HepG2 (cell line): ENCODE measurements at regions not wholly inside any gene's neighbourhood (a gene's known extent, or its start where the extent isn't known, plus 50 kb on each side); places are given as distances from the start of the nearest gene placed in this dataset.

Experiments used
- KLF6 ChIP-seq: IDR thresholded peaks from 2 replicates; pipeline ENCODE4 v1.8.0; 2016; ENCODE audit warnings: missing biosample characterization, missing genetic modification reagents
- MAFK ChIP-seq, 2 experiments: IDR thresholded peaks in 1 of 2; conservative IDR thresholded peaks in 1 of 2; 2 replicates each; pipeline ENCODE4 v1.6.1; 2011; ENCODE audit warnings: improper control_type of control experiment in 2 of 2, low read length in 2 of 2
- POLR2A ChIP-seq, 2 experiments: IDR thresholded peaks; 2 replicates each; pipeline ENCODE4 v1.6.1; 2011; ENCODE audit warnings: low read depth in 2 of 2, low read length in 2 of 2, mild to moderate bottlenecking in 1 of 2, moderate library complexity in 1 of 2; ENCODE audit not compliant: insufficient read depth in 1 of 2
- ZNF160 ChIP-seq: sonication (generic); formaldehyde crosslinking; IDR thresholded peaks from 2 replicates; pipeline ENCODE4 v1.8.0; 2022; ENCODE audit warnings: mild to moderate bottlenecking, inconsistent platforms, missing genetic modification reagents
- ZNF207 ChIP-seq: fragments of 450-650 bp; IDR thresholded peaks from 2 replicates; pipeline ENCODE4 v1.6.1; 2016; ENCODE audit warnings: antibody characterized with exemption, borderline replicate concordance
- ZNF83 ChIP-seq: sonication (generic); formaldehyde crosslinking; IDR thresholded peaks from 2 replicates; pipeline ENCODE4 v1.4.0; 2020; ENCODE audit warnings: missing genetic modification reagents, mild to moderate bottlenecking, borderline replicate concordance
- TF ChIP-seq, protein P1 (sequence below): sonication (generic); formaldehyde crosslinking; IDR thresholded peaks from 2 replicates; pipeline ENCODE4 v1.5.0; 2020; ENCODE audit warnings: missing genetic modification reagents, mild to moderate bottlenecking, borderline replicate concordance
- TF ChIP-seq, protein P2 (sequence below): sonication (generic); formaldehyde crosslinking; IDR thresholded peaks from 2 replicates; pipeline ENCODE4 v1.5.0; 2020; ENCODE audit warnings: mild to moderate bottlenecking, missing genetic modification reagents, moderate library complexity

DNA sequence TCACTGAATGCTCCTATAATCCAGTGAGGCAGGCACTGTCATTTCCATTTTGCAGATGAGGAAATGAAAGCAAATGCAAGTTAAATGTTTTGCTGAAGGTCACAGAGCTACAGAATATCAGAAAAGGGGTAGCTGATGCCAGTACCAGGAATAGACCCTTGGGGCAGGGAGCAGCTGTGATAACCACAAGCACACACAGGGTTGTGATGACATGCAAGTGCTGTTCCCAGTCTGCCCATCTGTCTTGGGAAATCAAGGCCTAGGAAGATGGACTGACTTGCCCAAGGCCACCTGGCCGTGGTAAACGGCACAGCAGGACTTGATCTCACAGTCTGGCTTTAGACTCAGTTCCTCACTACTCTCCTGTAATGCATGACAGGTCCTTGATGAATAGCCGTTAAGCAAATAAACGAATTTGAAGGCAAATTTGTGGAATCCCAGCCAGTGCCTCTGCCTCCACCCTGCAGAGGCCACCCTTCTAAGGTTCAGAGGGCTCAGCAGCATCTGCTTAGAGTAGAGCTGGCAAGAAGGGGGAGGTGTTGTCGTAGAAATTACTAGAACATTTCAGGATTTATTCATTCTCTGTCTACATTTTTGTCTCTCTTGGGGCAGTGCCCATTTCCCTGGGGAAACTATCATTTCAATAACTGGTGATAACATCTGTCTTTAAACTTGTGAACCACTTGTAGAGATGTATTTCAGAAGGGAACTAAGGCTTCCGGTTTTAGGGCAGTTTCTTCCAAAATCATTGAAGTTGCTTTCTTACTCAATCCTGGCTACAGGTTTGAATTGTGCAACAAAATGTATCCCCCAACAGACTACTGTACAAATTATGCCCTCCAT is 53.2 kb upstream of the MRPS6 start:
- TF ChIP-seq ZNF83 (no peak), MAFK (conservative IDR thresholded peaks at IDR 0.05 in 1 of 2, IDR thresholded peaks at IDR 0.05 in 1 of 2; ENCODE audit: low read length in 2 of 2) (no peak), ZNF160 (CRISPR knock-in tag) (no peak), POLR2A (IDR thresholded peaks at IDR 0.05; ENCODE audit: insufficient read depth in 1 of 2, low read depth in 2 of 2, low read length in 2 of 2) (no peak), KLF6 (CRISPR knock-in tag) (no peak), ZNF207 (no peak)
- TF ChIP-seq, protein P1, sequence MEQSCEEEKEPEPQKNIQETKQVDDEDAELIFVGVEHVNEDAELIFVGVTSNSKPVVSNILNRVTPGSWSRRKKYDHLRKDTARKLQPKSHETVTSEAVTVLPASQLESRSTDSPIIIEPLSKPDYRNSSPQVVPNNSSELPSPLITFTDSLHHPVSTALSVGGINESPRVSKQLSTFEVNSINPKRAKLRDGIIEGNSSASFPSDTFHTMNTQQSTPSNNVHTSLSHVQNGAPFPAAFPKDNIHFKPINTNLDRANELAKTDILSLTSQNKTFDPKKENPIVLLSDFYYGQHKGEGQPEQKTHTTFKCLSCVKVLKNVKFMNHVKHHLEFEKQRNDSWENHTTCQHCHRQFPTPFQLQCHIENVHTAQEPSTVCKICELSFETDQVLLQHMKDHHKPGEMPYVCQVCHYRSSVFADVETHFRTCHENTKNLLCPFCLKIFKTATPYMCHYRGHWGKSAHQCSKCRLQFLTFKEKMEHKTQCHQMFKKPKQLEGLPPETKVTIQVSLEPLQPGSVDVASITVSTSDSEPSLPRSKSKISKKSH (CRISPR knock-in tag) = no peak
- TF ChIP-seq, protein P2, sequence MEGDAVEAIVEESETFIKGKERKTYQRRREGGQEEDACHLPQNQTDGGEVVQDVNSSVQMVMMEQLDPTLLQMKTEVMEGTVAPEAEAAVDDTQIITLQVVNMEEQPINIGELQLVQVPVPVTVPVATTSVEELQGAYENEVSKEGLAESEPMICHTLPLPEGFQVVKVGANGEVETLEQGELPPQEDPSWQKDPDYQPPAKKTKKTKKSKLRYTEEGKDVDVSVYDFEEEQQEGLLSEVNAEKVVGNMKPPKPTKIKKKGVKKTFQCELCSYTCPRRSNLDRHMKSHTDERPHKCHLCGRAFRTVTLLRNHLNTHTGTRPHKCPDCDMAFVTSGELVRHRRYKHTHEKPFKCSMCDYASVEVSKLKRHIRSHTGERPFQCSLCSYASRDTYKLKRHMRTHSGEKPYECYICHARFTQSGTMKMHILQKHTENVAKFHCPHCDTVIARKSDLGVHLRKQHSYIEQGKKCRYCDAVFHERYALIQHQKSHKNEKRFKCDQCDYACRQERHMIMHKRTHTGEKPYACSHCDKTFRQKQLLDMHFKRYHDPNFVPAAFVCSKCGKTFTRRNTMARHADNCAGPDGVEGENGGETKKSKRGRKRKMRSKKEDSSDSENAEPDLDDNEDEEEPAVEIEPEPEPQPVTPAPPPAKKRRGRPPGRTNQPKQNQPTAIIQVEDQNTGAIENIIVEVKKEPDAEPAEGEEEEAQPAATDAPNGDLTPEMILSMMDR (CRISPR knock-in tag) = no peak
